IMR-90 (cell line): ENCODE measurements at regions not wholly inside any gene's neighbourhood (a gene's known extent, or its start where the extent isn't known, plus 50 kb on each side); places are given as distances from the start of the nearest gene placed in this dataset.

ENCODE experiments used
- ATAC-seq: fragments of 200-7000 bp; cut with Tn5 transposase; 2 replicates; pipeline ENCODE4 v1.9.1; 2020; ENCODE audit warnings: low read depth, mild to moderate bottlenecking, moderate library complexity
- BruUV-seq: library from RNA; stranded (reverse); fragments of 400-500 nt; replicated peaks from 2 replicates; lab custom pipeline; 2021; lab: Mats Ljungman, UMichigan
- CTCF ChIA-PET: fragments of 300-600 bp; formaldehyde crosslinking; extraction: SDS; loops from one replicate; lab custom pipeline; 2021; ENCODE audit warnings: antibody characterized with exemption; lab: Yijun Ruan, JAX
- POLR2A ChIA-PET: fragments of 300-600 bp; sonication (Branson Sonifier 250); formaldehyde crosslinking; loops from one replicate; lab custom pipeline; 2022; ENCODE audit warnings: antibody characterized with exemption; ENCODE audit not compliant: unreplicated experiment; lab: Charles Lee
- DNase-seq: peaks from one replicate; pipeline ENCODE4 v3.0.0; 2013
- H2AFZ ChIP-seq: replicated peaks from 2 replicates; pipeline ENCODE3; 2013; ENCODE audit warnings: low read length, mild to moderate bottlenecking; ENCODE audit not compliant: poor library complexity
- H2AK5ac ChIP-seq: 2 replicates; pipeline ENCODE4 v1.6.1; 2013; ENCODE audit warnings: low read depth, low read length, inconsistent platforms
- H2AK9ac ChIP-seq: replicated peaks from 2 replicates; pipeline ENCODE3; 2013; ENCODE audit warnings: mild to moderate bottlenecking, low read depth, low read length, moderate library complexity; ENCODE audit not compliant: poor library complexity
- H2BK120ac ChIP-seq: 2 replicates; pipeline ENCODE4 v1.6.1; 2013; ENCODE audit warnings: low read depth, low read length, inconsistent platforms
- H2BK15ac ChIP-seq: 3 replicates; pipeline ENCODE4 v1.6.1; 2013; ENCODE audit warnings: low read depth, low read length, inconsistent platforms
- H2BK20ac ChIP-seq: 2 replicates; pipeline ENCODE4 v1.6.1; 2013; ENCODE audit warnings: low read depth, mild to moderate bottlenecking, inconsistent platforms, low read length, moderate library complexity
- H2BK5ac ChIP-seq: 2 replicates; pipeline ENCODE4 v1.6.1; 2013; ENCODE audit warnings: mild to moderate bottlenecking, low read depth, low read length, inconsistent platforms; ENCODE audit not compliant: poor library complexity, severe bottlenecking
- H3K14ac ChIP-seq: replicated peaks from 2 replicates; pipeline ENCODE4 v1.6.1; 2013; ENCODE audit warnings: low read depth, low read length, inconsistent platforms
- H3K18ac ChIP-seq: 2 replicates; pipeline ENCODE4 v1.6.1; 2013; ENCODE audit warnings: low read depth, low read length, control low read depth
- H3K23ac ChIP-seq: 2 replicates; pipeline ENCODE4 v1.6.1; 2013; ENCODE audit warnings: low read depth, low read length, inconsistent platforms
- H3K27ac ChIP-seq: 2 replicates; pipeline ENCODE4 v1.5.1; 2013; ENCODE audit warnings: mild to moderate bottlenecking, control low read depth, low read length; ENCODE audit not compliant: insufficient read depth
- H3K27me3 ChIP-seq: 2 replicates; pipeline ENCODE4 v1.6.1; 2013; ENCODE audit warnings: low read length; ENCODE audit not compliant: control insufficient read depth, insufficient read depth
- H3K36me3 ChIP-seq: 2 replicates; pipeline ENCODE4 v1.6.1; 2013; ENCODE audit warnings: low read length, mixed read lengths; ENCODE audit not compliant: control insufficient read depth, insufficient read depth
- H3K4ac ChIP-seq: 2 replicates; pipeline ENCODE4 v1.6.1; 2013; ENCODE audit warnings: low read depth, low read length, inconsistent platforms
- H3K4me1 ChIP-seq: 2 replicates; pipeline ENCODE4 v1.6.1; 2013; ENCODE audit warnings: low read length, mixed read lengths; ENCODE audit not compliant: control insufficient read depth, insufficient read depth
- H3K4me2 ChIP-seq: 2 replicates; pipeline ENCODE4 v1.6.1; 2013; ENCODE audit warnings: low read depth, mild to moderate bottlenecking, control low read depth, low read length, moderate library complexity
- H3K4me3 ChIP-seq: 2 replicates; pipeline ENCODE4 v1.5.1; 2013; ENCODE audit warnings: low read depth, mild to moderate bottlenecking, control low read depth, low read length, moderate library complexity; ENCODE audit not compliant: insufficient read depth
- H3K56ac ChIP-seq: 2 replicates; pipeline ENCODE4 v1.6.1; 2013; ENCODE audit warnings: low read length, inconsistent platforms; ENCODE audit not compliant: insufficient read depth; ENCODE audit errors: extremely low read depth
- H3K79me1 ChIP-seq, 2 experiments: 2 replicates each; pipeline ENCODE4 v1.6.1; 2013; ENCODE audit warnings: low read length in 2 of 2, inconsistent platforms in 1 of 2, low read depth in 1 of 2
- H3K9ac ChIP-seq: 2 replicates; pipeline ENCODE4 v1.6.1; 2013; ENCODE audit warnings: low read depth, low read length, control low read depth
- H3K9me1 ChIP-seq: 2 replicates; pipeline ENCODE4 v1.6.1; 2013; ENCODE audit warnings: low read length, inconsistent platforms; ENCODE audit not compliant: insufficient read depth
- H3K9me3 ChIP-seq: 2 replicates; pipeline ENCODE4 v1.6.1; 2013; ENCODE audit warnings: low read length; ENCODE audit not compliant: control insufficient read depth, insufficient read depth
- H4K20me1 ChIP-seq: 2 replicates; pipeline ENCODE4 v1.6.1; 2013; ENCODE audit warnings: low read length, inconsistent platforms; ENCODE audit not compliant: insufficient read depth
- H4K5ac ChIP-seq: 2 replicates; pipeline ENCODE4 v1.6.1; 2013; ENCODE audit warnings: mild to moderate bottlenecking, low read depth, low read length, control low read depth
- H4K8ac ChIP-seq, 2 experiments: 2 replicates each; pipeline ENCODE4 v1.6.1; 2013; ENCODE audit warnings: low read depth in 2 of 2, low read length in 2 of 2, control low read depth in 1 of 2, inconsistent platforms in 1 of 2
- H4K91ac ChIP-seq: 2 replicates; pipeline ENCODE4 v1.6.1; 2013; ENCODE audit warnings: low read depth, low read length, inconsistent platforms; ENCODE audit not compliant: insufficient read depth
- BHLHE40 ChIP-seq: fragments of 150-350 bp; IDR thresholded peaks from 2 replicates; pipeline ENCODE4 v1.6.1; 2016; ENCODE audit warnings: mild to moderate bottlenecking, low read depth, low read length
- CEBPB ChIP-seq: IDR thresholded peaks from 2 replicates; pipeline ENCODE4 v1.6.1; 2012; ENCODE audit warnings: low read depth, low read length, improper control_type of control experiment
- MAZ ChIP-seq: IDR thresholded peaks from 2 replicates; pipeline ENCODE4 v1.6.1; 2012; ENCODE audit warnings: low read depth, mild to moderate bottlenecking, low read length, improper control_type of control experiment, moderate library complexity, borderline replicate concordance
- NFE2L2 ChIP-seq: fragments of 150-350 bp; IDR thresholded peaks from 2 replicates; pipeline ENCODE4 v1.6.1; 2016; ENCODE audit warnings: low read depth, mild to moderate bottlenecking, low read length
- RFX5 ChIP-seq: IDR thresholded peaks from 2 replicates; pipeline ENCODE4 v1.8.0; 2012; ENCODE audit warnings: low read depth, mild to moderate bottlenecking, low read length, moderate library complexity
- WGBS, 2 experiments: methylation state at CpG; one replicate each; pipeline versions ENCODE4 v1.1.5 to v1.1.7; 2013; ENCODE audit warnings: missing lambda C conversion rate in 2 of 2; ENCODE audit not compliant: insufficient read length in 1 of 2; ENCODE audit errors: extremely low coverage in 2 of 2; 5-methylcytosine and 5-hydroxymethylcytosine counted together
- dilution Hi-C: fragments of 300-500 bp; cut with HindIII; formaldehyde crosslinking; loops from one replicate; pipeline ENCODE4 v1.14.3; 2018; ENCODE audit warnings: low sequenced_read_pairs; ENCODE audit not compliant: unreplicated experiment
- in situ Hi-C: fragments of 300-500 bp; cut with MboI; formaldehyde crosslinking; loops from 3 replicates; pipeline ENCODE4 v1.14.3; 2019; ENCODE audit warnings: low sequenced_read_pairs, inconsistent platforms, mixed read lengths
- intact Hi-C: fragments of 100-400 bp; cut with micrococcal nuclease; formaldehyde crosslinking; loops from 2 replicates; pipeline ENCODE4 v1.10.0; 2022
- TF ChIP-seq, protein P1 (sequence below): fragments of 150-350 bp; IDR thresholded peaks from 2 replicates; pipeline ENCODE4 v1.6.1; 2016; ENCODE audit warnings: low read depth, mild to moderate bottlenecking, low read length, moderate library complexity, borderline replicate concordance

DNA sequence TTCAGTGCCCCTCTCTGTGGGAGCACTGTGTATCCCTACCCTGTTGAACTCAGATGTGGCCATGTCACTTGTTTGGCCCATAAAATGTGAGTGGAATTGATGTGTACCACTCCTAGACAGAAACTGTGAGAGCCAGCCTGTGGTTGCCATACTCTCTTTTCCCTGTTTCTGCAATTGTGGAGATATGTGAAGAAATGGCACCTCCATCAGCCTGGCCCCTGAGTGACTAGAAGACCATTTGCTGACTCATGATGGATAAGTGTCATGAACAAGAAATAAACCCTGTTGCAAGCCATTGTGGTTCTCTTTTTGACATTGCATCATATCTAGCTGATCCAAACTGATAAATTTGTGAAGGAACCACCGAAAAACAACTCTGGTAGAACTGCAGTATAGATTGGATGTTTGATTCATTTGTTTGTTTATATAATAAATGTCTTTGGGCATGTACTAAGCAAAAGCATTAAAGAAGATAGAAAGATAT lies 193.7 kb upstream of the FOXN2 start:
- H2BK20ac ChIP-seq: no peak overlapping the region
- no peak overlapping the region for H3K4me2 ChIP-seq
- H3K18ac ChIP-seq: no peak overlapping the region
- H3K56ac ChIP-seq: no peak overlapping the region
- no peak overlapping the region for H2BK15ac ChIP-seq
- DNase-seq (no peak), ATAC-seq (0 out of 2 replicates have a peak, but pooled peaks have one; percentile 17)
- H2BK120ac ChIP-seq: no peak overlapping the region
- no peak overlapping the region for H4K91ac ChIP-seq
- H3K79me1 ChIP-seq: no peaks in the 10 kb centered on the region
- H4K20me1 ChIP-seq: no peaks in the 10 kb centered on the region
- H3K36me3 ChIP-seq: no peaks in the 10 kb centered on the region
- peaks cover 2% of the 10 kb centered on the region; the same call in 1 of the 2 replicates for H3K4me1 ChIP-seq
- ChIA-PET POLR2A (no interaction called here), CTCF (no interaction called here)
- in situ Hi-C loops: no loop called here
- 67% methylated on average over 1 of the region's 1 CpG; no CpG with 5 or more reads in 1 of the 2 experiments for WGBS, 2 experiments
- intact Hi-C loops: no loop called here
- no peak overlapping the region for H3K23ac ChIP-seq
- no peaks in the 10 kb centered on the region for H3K27me3 ChIP-seq
- no peak overlapping the region for H3K4me3 ChIP-seq
- H4K8ac ChIP-seq: no peak overlapping the region
- H3K27ac ChIP-seq: no peak overlapping the region
- no peak overlapping the region for H4K5ac ChIP-seq
- H3K9me3 ChIP-seq: no peaks in the 10 kb centered on the region
- H2AFZ ChIP-seq: no peak overlapping the region
- H3K9me1 ChIP-seq: no peaks in the 10 kb centered on the region; the same call in 1 of the 2 replicates
- BruUV-seq: no TSS peak
- peak overlapping the region; percentile 44 for H2AK9ac ChIP-seq
- dilution Hi-C loops: no loop called here
- H3K9ac ChIP-seq: no peak overlapping the region
- TF ChIP-seq, protein P1, sequence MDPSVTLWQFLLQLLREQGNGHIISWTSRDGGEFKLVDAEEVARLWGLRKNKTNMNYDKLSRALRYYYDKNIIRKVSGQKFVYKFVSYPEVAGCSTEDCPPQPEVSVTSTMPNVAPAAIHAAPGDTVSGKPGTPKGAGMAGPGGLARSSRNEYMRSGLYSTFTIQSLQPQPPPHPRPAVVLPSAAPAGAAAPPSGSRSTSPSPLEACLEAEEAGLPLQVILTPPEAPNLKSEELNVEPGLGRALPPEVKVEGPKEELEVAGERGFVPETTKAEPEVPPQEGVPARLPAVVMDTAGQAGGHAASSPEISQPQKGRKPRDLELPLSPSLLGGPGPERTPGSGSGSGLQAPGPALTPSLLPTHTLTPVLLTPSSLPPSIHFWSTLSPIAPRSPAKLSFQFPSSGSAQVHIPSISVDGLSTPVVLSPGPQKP: no peak
- no peak for TF ChIP-seq BHLHE40
- TF ChIP-seq CEBPB: peak; percentile 70
- no peak for TF ChIP-seq RFX5
- 0 out of 2 replicates have a peak, but pooled peaks have one; percentile 5 for TF ChIP-seq NFE2L2
- TF ChIP-seq MAZ: no peak
- H2AK5ac ChIP-seq: no peak overlapping the region
- no peak overlapping the region for H2BK5ac ChIP-seq
- H3K14ac ChIP-seq: no peak overlapping the region
- H3K4ac ChIP-seq: no peak overlapping the region
